ENCODE measurements at regions not wholly inside any gene's neighbourhood (a gene's known extent, or its start where the extent isn't known, plus 50 kb on each side); places are given as distances from the start of the nearest gene placed in this dataset.

GRCh38 chr15:70192041-70192440 lies 94.3 kb upstream of the TLE3 start:
- no peak for DNase-seq
- in situ Hi-C loops (cut with MboI; ENCODE audit: low pct_unique_long_range_greater_than_20kb, low sequenced_read_pairs), result no loop called here

GRCh38 chr15:70190965-70191364 lies 93.2 kb upstream of the TLE3 start:
- DNase-seq, result no peak
- in situ Hi-C loops (cut with MboI; ENCODE audit: low pct_unique_long_range_greater_than_20kb, low sequenced_read_pairs), result no loop called here

GRCh38 chr15:70189826-70190695 lies 92.3 kb upstream of the TLE3 start:
- DNase-seq, result no peak
- in situ Hi-C loops (cut with MboI; ENCODE audit: low pct_unique_long_range_greater_than_20kb, low sequenced_read_pairs), result no loop called here

GRCh38 chr15:70188286-70188685 lies 90.6 kb upstream of the TLE3 start:
- DNase-seq, result no peak
- in situ Hi-C loops (cut with MboI; ENCODE audit: low pct_unique_long_range_greater_than_20kb, low sequenced_read_pairs), result no loop called here

- in situ Hi-C loops (cut with MboI; ENCODE audit: low pct_unique_long_range_greater_than_20kb, low sequenced_read_pairs), result no loop called here
These were observed 89.6 kb upstream of the TLE3 start for GRCh38 chr15:70187331-70187730.

GRCh38 chr15:70186152-70186551 lies 88.4 kb upstream of the TLE3 start:
- in situ Hi-C loops (cut with MboI; ENCODE audit: low pct_unique_long_range_greater_than_20kb, low sequenced_read_pairs), result no loop called here
- no peak for DNase-seq

More at GRCh38 chr15:70187331-70187730, 89.6 kb upstream of the TLE3 start:
- DNase-seq, result no peak

GRCh38 chr15:70185251-70185711 lies 87.6 kb upstream of the TLE3 start:
- in situ Hi-C loops (cut with MboI; ENCODE audit: low pct_unique_long_range_greater_than_20kb, low sequenced_read_pairs), result no loop called here
- DNase-seq, result peak; percentile 43

GRCh38 chr15:70182858-70183695 lies 85.4 kb upstream of the TLE3 start:
- in situ Hi-C loops (cut with MboI; ENCODE audit: low pct_unique_long_range_greater_than_20kb, low sequenced_read_pairs), result no loop called here

GRCh38 chr15:70181626-70182255 lies 84.0 kb upstream of the TLE3 start:
- no peak for DNase-seq
- in situ Hi-C loops (cut with MboI; ENCODE audit: low pct_unique_long_range_greater_than_20kb, low sequenced_read_pairs), result no loop called here

More at GRCh38 chr15:70182858-70183695, 85.4 kb upstream of the TLE3 start:
- no peak for DNase-seq

GRCh38 chr15:70180186-70180875 lies 82.6 kb upstream of the TLE3 start:
- DNase-seq, result no peak
- in situ Hi-C loops (cut with MboI; ENCODE audit: low pct_unique_long_range_greater_than_20kb, low sequenced_read_pairs), result no loop called here

GRCh38 chr15:70179309-70179892 lies 81.7 kb upstream of the TLE3 start:
- no peak for DNase-seq
- in situ Hi-C loops (cut with MboI; ENCODE audit: low pct_unique_long_range_greater_than_20kb, low sequenced_read_pairs), result no loop called here

- DNase-seq, result no peak
- in situ Hi-C loops (cut with MboI; ENCODE audit: low pct_unique_long_range_greater_than_20kb, low sequenced_read_pairs), result no loop called here
These were observed 80.8 kb upstream of the TLE3 start for GRCh38 chr15:70178335-70179084.

- in situ Hi-C loops (cut with MboI; ENCODE audit: low pct_unique_long_range_greater_than_20kb, low sequenced_read_pairs), result no loop called here
- no peak for DNase-seq
These were observed 75.0 kb upstream of the TLE3 start for GRCh38 chr15:70172566-70173225.

- no peak for DNase-seq
- in situ Hi-C loops (cut with MboI; ENCODE audit: low pct_unique_long_range_greater_than_20kb, low sequenced_read_pairs), result no loop called here
These were observed 74.4 kb upstream of the TLE3 start for GRCh38 chr15:70172124-70172523.

- in situ Hi-C loops (cut with MboI; ENCODE audit: low pct_unique_long_range_greater_than_20kb, low sequenced_read_pairs), result no loop called here
These were observed 73.7 kb upstream of the TLE3 start for GRCh38 chr15:70171256-70171886.

GRCh38 chr15:70170096-70170699 lies 72.5 kb upstream of the TLE3 start:
- in situ Hi-C loops (cut with MboI; ENCODE audit: low pct_unique_long_range_greater_than_20kb, low sequenced_read_pairs), result no loop called here
- DNase-seq, result no peak

More at GRCh38 chr15:70171256-70171886, 73.7 kb upstream of the TLE3 start:
- DNase-seq, result no peak

GRCh38 chr15:70169147-70169546 lies 71.4 kb upstream of the TLE3 start:
- in situ Hi-C loops (cut with MboI; ENCODE audit: low pct_unique_long_range_greater_than_20kb, low sequenced_read_pairs), result no loop called here
- DNase-seq, result no peak

Data from KBM-7 (cell line).